ENCODE measurements at regions not wholly inside any gene's neighbourhood (a gene's known extent, or its start where the extent isn't known, plus 50 kb on each side); places are given as distances from the start of the nearest gene placed in this dataset.

DNA sequence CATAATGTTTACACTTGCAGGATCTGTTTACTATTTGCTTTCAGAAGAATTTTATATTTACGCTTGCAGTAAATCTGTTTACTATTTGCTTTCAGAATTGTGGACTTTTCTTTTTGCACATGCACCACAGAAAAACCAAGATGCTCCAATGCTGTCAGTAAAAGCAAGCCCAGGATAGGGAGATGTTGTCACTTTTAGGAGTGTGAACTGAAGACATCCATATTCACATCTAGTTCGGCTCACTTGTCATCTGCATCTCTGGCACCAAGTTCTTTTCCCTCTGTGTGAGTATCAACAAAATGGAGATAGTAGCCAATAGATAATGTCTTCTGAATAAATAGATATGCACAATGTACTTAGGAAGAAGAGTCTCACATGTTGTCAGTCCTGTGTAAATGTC is 109.3 kb upstream of the MXRA5 start:
- TF ChIP-seq SUZ12 (IDR thresholded peaks at IDR 0.05; ENCODE audit: extremely low read depth, insufficient read depth, insufficient read length) (no peak), ZNF274 (IDR thresholded peaks at IDR 0.05; ENCODE audit: low read depth, low read length) (no peak)

Measured in NT2/D1 (cell line).